ENCODE measurements at regions not wholly inside any gene's neighbourhood (a gene's known extent, or its start where the extent isn't known, plus 50 kb on each side); places are given as distances from the start of the nearest gene placed in this dataset.

DNA sequence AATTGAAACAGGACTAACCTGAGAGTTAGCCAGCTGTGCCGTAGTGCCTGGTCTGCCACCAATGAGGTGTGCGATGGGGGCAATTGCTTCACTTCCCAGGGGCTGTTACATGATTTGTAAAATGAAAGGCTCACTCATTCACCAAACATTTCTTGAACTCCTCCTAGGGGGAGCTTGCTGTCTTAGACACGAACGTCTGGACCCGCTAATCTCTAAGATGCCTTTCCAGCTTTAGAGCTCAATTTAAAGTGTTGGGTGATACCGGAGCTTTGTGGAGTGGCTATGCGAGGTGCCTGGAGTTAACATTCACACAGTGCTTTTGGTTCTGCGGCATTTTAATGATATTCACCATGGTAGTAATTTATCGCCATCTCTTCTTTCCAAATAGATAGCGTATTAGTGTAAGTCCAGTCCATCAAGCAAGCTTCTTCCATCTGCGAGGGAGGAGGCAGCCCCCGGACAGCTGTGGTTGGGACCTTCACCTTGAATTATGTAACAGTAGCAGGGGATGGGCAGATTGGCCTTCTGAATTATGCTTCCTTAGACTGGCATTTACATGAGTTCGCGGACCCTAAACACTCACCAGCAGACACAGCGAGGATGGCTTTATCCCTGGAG lies 179.9 kb downstream of the ADSS2 start:
- no peaks in the 10 kb centered on the region for H3K36me3 ChIP-seq (ENCODE audit: control insufficient read depth in 1 of 2, insufficient read depth in 2 of 2, low read length in 2 of 2)
- H3K27me3 ChIP-seq (ENCODE audit: control insufficient read depth in 1 of 2, insufficient read depth in 2 of 2, low read length in 2 of 2) = no peaks in the 10 kb centered on the region
- no peak overlapping the region for H3K4me3 ChIP-seq (ENCODE audit: low read depth in 1 of 2, low read length in 2 of 2)
- no peaks in the 10 kb centered on the region for H3K9me3 ChIP-seq (ENCODE audit: control insufficient read depth in 1 of 2, low read length in 2 of 2)
- H3K4me1 ChIP-seq (ENCODE audit: control insufficient read depth in 1 of 2, insufficient read depth in 2 of 2, low read length in 2 of 2) = peaks cover 0 to 5% of the 10 kb centered on the region in 2 donors
- H3K9ac ChIP-seq (ENCODE audit: low read depth in 1 of 2, low read length in 2 of 2) = no peak overlapping the region
- H3K27ac ChIP-seq (ENCODE audit: low read depth, low read length) = no peak overlapping the region

DNA sequence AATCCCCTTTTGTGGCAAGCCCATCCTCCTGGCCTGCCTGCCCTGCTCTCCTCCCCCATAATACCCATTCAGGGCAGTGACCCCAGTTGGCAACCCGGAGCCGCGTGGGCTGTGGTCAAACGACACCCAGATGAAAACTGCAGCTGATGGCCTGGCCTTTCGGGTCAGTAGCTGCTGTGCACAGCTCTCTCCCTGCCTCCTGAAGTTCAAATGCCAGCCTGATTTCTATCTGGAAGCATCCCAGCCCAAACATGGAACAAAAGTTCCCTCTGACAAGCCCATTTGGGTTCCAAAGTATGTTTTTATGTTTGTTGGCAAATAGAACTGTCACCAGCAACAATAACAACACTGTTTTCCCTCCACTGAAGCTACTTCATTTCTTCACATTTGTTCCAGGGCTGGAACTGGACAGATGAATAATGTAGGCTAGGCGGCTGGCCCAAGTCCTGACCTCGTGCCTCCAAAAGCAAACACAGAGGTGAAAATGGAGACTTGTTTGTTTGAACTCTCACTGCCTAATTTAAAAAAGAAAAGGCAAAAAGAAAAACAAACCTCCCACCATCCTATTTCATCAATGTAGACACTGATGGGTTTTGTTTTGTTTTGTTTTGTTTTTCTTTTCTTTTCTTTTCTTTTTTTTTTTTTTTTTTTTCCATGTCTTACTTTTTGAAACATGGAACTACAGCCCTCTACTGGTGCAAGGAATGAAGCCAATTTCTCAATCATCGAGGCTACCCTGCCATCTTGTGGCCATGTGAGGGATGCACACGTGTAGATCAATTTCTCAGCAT lies 179.0 kb downstream of the ADSS2 start:
- no peak overlapping the region for H3K9ac ChIP-seq (ENCODE audit: low read depth in 1 of 2, low read length in 2 of 2)
- no peaks in the 10 kb centered on the region for H3K27me3 ChIP-seq (ENCODE audit: control insufficient read depth in 1 of 2, insufficient read depth in 2 of 2, low read length in 2 of 2)
- peaks cover 0 to 5% of the 10 kb centered on the region in 2 donors for H3K4me1 ChIP-seq (ENCODE audit: control insufficient read depth in 1 of 2, insufficient read depth in 2 of 2, low read length in 2 of 2)
- H3K4me3 ChIP-seq (ENCODE audit: low read depth in 1 of 2, low read length in 2 of 2) = no peak overlapping the region
- H3K36me3 ChIP-seq (ENCODE audit: control insufficient read depth in 1 of 2, insufficient read depth in 2 of 2, low read length in 2 of 2) = no peaks in the 10 kb centered on the region
- no peak overlapping the region for H3K27ac ChIP-seq (ENCODE audit: low read depth, low read length)
- H3K9me3 ChIP-seq (ENCODE audit: control insufficient read depth in 1 of 2, low read length in 2 of 2) = no peaks in the 10 kb centered on the region

- H3K4me3 ChIP-seq (ENCODE audit: low read depth in 1 of 2, low read length in 2 of 2) = no peak overlapping the region
- H3K27ac ChIP-seq (ENCODE audit: low read depth, low read length) = no peak overlapping the region
- H3K9ac ChIP-seq (ENCODE audit: low read depth in 1 of 2, low read length in 2 of 2) = no peak overlapping the region
Measured at GRCh38 chr1:244273262-244273844, 178.4 kb downstream of the ADSS2 start.

DNA sequence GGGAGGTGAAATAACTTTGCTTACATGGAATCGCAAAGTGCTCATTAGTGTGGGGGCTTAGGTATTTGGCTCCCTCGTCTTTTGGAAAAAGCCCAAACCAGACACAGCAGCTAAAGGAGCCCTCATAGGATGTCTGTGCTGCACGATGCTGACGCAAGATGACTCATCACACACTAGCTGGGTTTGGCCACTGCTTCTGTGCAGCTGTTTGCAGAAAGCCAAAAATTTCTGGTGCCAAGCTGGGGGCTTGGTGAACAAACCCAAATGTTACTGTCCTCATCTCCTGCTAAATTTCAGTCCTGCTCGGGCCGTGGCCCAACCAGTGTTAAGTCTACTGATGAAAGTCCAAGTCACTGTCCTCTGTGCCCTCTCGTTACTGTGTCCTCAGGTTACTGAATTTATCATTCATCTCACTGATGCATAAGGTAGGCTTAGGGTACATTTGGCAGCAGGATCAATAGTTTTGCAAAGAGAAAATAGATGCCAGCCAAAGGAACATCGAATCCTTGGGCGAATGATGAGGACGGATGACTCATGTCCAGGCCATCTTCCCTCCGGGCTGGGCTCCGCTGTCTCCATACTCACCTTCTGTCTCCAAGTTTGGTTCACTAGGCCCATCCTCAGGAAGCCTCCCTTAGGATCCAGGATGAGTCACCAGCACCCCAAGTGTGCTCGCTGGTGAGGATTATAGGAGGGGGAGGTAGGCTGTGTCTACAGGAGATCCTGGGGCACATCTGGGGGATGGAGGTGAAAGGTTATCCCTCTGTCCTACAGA lies 177.7 kb downstream of the ADSS2 start:
- peaks cover 0 to 5% of the 10 kb centered on the region in 2 donors for H3K4me1 ChIP-seq (ENCODE audit: control insufficient read depth in 1 of 2, insufficient read depth in 2 of 2, low read length in 2 of 2)
- H3K27me3 ChIP-seq (ENCODE audit: control insufficient read depth in 1 of 2, insufficient read depth in 2 of 2, low read length in 2 of 2) = no peaks in the 10 kb centered on the region
- no peaks in the 10 kb centered on the region for H3K9me3 ChIP-seq (ENCODE audit: control insufficient read depth in 1 of 2, low read length in 2 of 2)
- no peak overlapping the region for H3K9ac ChIP-seq (ENCODE audit: low read depth in 1 of 2, low read length in 2 of 2)
- no peaks in the 10 kb centered on the region for H3K36me3 ChIP-seq (ENCODE audit: control insufficient read depth in 1 of 2, insufficient read depth in 2 of 2, low read length in 2 of 2)
- H3K27ac ChIP-seq (ENCODE audit: low read depth, low read length) = no peak overlapping the region
- no peak overlapping the region for H3K4me3 ChIP-seq (ENCODE audit: low read depth in 1 of 2, low read length in 2 of 2)

More at GRCh38 chr1:244273262-244273844, 178.4 kb downstream of the ADSS2 start:
- no peaks in the 10 kb centered on the region for H3K9me3 ChIP-seq (ENCODE audit: control insufficient read depth in 1 of 2, low read length in 2 of 2)
- no peaks in the 10 kb centered on the region for H3K36me3 ChIP-seq (ENCODE audit: control insufficient read depth in 1 of 2, insufficient read depth in 2 of 2, low read length in 2 of 2)
- H3K4me1 ChIP-seq (ENCODE audit: control insufficient read depth in 1 of 2, insufficient read depth in 2 of 2, low read length in 2 of 2) = peaks cover 0 to 5% of the 10 kb centered on the region in 2 donors
- H3K27me3 ChIP-seq (ENCODE audit: control insufficient read depth in 1 of 2, insufficient read depth in 2 of 2, low read length in 2 of 2) = no peaks in the 10 kb centered on the region

GRCh38 chr1:244276646-244277045 lies 175.1 kb downstream of the ADSS2 start:
- Histone ChIP-seq H3K27ac (ENCODE audit: low read depth, low read length) (no peak overlapping the region), H3K9me3 (ENCODE audit: control insufficient read depth in 1 of 2, low read length in 2 of 2) (no peaks in the 10 kb centered on the region), H3K27me3 (ENCODE audit: control insufficient read depth in 1 of 2, insufficient read depth in 2 of 2, low read length in 2 of 2) (no peaks in the 10 kb centered on the region), H3K9ac (ENCODE audit: low read depth in 1 of 2, low read length in 2 of 2) (no peak overlapping the region), H3K4me3 (ENCODE audit: low read depth in 1 of 2, low read length in 2 of 2) (no peak overlapping the region), H3K4me1 (ENCODE audit: control insufficient read depth in 1 of 2, insufficient read depth in 2 of 2, low read length in 2 of 2) (peaks cover 0 to 5% of the 10 kb centered on the region in 2 donors), H3K36me3 (ENCODE audit: control insufficient read depth in 1 of 2, insufficient read depth in 2 of 2, low read length in 2 of 2) (no peaks in the 10 kb centered on the region)

GRCh38 chr1:244280201-244280600 lies 171.5 kb downstream of the ADSS2 start:
- no peak overlapping the region for H3K9ac ChIP-seq (ENCODE audit: low read depth in 1 of 2, low read length in 2 of 2)
- no peaks in the 10 kb centered on the region for H3K9me3 ChIP-seq (ENCODE audit: control insufficient read depth in 1 of 2, low read length in 2 of 2)
- H3K36me3 ChIP-seq (ENCODE audit: control insufficient read depth in 1 of 2, insufficient read depth in 2 of 2, low read length in 2 of 2) = no peaks in the 10 kb centered on the region
- H3K27ac ChIP-seq (ENCODE audit: low read depth, low read length) = no peak overlapping the region
- no peaks in the 10 kb centered on the region for H3K27me3 ChIP-seq (ENCODE audit: control insufficient read depth in 1 of 2, insufficient read depth in 2 of 2, low read length in 2 of 2)
- no peak overlapping the region for H3K4me3 ChIP-seq (ENCODE audit: low read depth in 1 of 2, low read length in 2 of 2)
- no peaks in the 10 kb centered on the region for H3K4me1 ChIP-seq (ENCODE audit: control insufficient read depth in 1 of 2, insufficient read depth in 2 of 2, low read length in 2 of 2)

DNA sequence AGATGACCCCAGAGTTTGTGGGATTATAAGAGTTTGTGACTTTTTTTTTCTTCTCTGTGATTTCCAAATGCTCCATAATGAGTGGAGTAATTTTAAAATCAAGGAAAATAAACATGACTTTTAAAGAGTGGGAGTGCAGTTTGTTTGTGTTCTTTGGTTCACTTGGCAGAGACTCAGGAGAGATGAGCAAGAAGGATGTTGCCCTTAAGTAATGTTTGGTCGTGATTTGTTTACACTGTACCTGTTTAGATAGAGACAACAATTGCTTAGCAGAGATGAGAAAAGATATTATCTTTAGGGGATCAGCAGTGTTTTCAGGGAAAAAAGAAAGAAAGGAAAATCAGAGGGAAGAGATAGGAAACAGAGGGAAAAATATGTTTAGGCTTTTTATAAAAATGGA lies 170.8 kb downstream of the ADSS2 start:
- H3K27me3 ChIP-seq (ENCODE audit: control insufficient read depth in 1 of 2, insufficient read depth in 2 of 2, low read length in 2 of 2) = no peaks in the 10 kb centered on the region
- no peaks in the 10 kb centered on the region for H3K36me3 ChIP-seq (ENCODE audit: control insufficient read depth in 1 of 2, insufficient read depth in 2 of 2, low read length in 2 of 2)
- H3K4me1 ChIP-seq (ENCODE audit: control insufficient read depth in 1 of 2, insufficient read depth in 2 of 2, low read length in 2 of 2) = no peaks in the 10 kb centered on the region
- H3K27ac ChIP-seq (ENCODE audit: low read depth, low read length) = no peak overlapping the region
- no peaks in the 10 kb centered on the region for H3K9me3 ChIP-seq (ENCODE audit: control insufficient read depth in 1 of 2, low read length in 2 of 2)
- H3K9ac ChIP-seq (ENCODE audit: low read depth in 1 of 2, low read length in 2 of 2) = no peak overlapping the region
- H3K4me3 ChIP-seq (ENCODE audit: low read depth in 1 of 2, low read length in 2 of 2) = no peak overlapping the region

DNA sequence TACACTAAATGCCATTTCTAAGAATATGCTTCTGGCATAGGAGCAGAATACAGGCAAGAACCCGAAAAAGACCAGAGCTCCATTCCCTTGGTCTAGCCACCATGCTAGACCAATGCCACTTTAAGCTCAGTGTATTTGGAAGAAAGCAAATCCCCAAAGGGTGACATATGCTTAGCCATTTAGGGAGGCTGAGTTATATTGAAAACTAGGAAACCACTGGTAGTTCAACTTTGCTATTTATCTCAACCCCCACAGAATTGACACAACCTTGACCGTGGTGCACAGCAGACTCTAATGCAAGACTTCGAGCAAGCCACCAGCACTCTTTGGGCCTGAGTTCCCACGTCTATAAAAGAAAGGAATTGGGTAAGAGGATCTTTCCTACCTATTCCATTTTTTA lies 167.9 kb downstream of the ADSS2 start:
- H3K36me3 ChIP-seq (ENCODE audit: control insufficient read depth in 1 of 2, insufficient read depth in 2 of 2, low read length in 2 of 2) = no peaks in the 10 kb centered on the region
- H3K4me3 ChIP-seq (ENCODE audit: low read depth in 1 of 2, low read length in 2 of 2) = no peak overlapping the region
- no peak overlapping the region for H3K9ac ChIP-seq (ENCODE audit: low read depth in 1 of 2, low read length in 2 of 2)
- peaks cover 0 to 3% of the 10 kb centered on the region in 2 donors for H3K9me3 ChIP-seq (ENCODE audit: control insufficient read depth in 1 of 2, low read length in 2 of 2)
- H3K27me3 ChIP-seq (ENCODE audit: control insufficient read depth in 1 of 2, insufficient read depth in 2 of 2, low read length in 2 of 2) = no peaks in the 10 kb centered on the region
- no peak overlapping the region for H3K27ac ChIP-seq (ENCODE audit: low read depth, low read length)
- H3K4me1 ChIP-seq (ENCODE audit: control insufficient read depth in 1 of 2, insufficient read depth in 2 of 2, low read length in 2 of 2) = no peaks in the 10 kb centered on the region

GRCh38 chr1:244284641-244285156 lies 167.0 kb downstream of the ADSS2 start:
- peaks cover 0 to 5% of the 10 kb centered on the region in 2 donors for H3K9me3 ChIP-seq (ENCODE audit: control insufficient read depth in 1 of 2, low read length in 2 of 2)
- H3K36me3 ChIP-seq (ENCODE audit: control insufficient read depth in 1 of 2, insufficient read depth in 2 of 2, low read length in 2 of 2) = no peaks in the 10 kb centered on the region
- no peak overlapping the region for H3K27ac ChIP-seq (ENCODE audit: low read depth, low read length)
- no peak overlapping the region for H3K9ac ChIP-seq (ENCODE audit: low read depth in 1 of 2, low read length in 2 of 2)
- H3K4me1 ChIP-seq (ENCODE audit: control insufficient read depth in 1 of 2, insufficient read depth in 2 of 2, low read length in 2 of 2) = no peaks in the 10 kb centered on the region
- no peaks in the 10 kb centered on the region for H3K27me3 ChIP-seq (ENCODE audit: control insufficient read depth in 1 of 2, insufficient read depth in 2 of 2, low read length in 2 of 2)
- H3K4me3 ChIP-seq (ENCODE audit: low read depth in 1 of 2, low read length in 2 of 2) = no peak overlapping the region
